Caco-2 (cell line): ENCODE measurements at regions not wholly inside any gene's neighbourhood (a gene's known extent, or its start where the extent isn't known, plus 50 kb on each side); places are given as distances from the start of the nearest gene placed in this dataset.
A peak's percentile ranks its signal among the peaks of the same experiment; 100 is the strongest.

ENCODE experiments used
- BruUV-seq: library from RNA; stranded (reverse); fragments of 400-500 nt; replicated peaks from 2 replicates; lab custom pipeline; 2021; lab: Mats Ljungman, UMichigan
- CTCF ChIA-PET: fragments of 300-600 bp; sonication (Branson Sonifier 250); formaldehyde crosslinking; loops from one replicate; lab custom pipeline; 2022; ENCODE audit warnings: antibody characterized with exemption; lab: Charles Lee
- POLR2A ChIA-PET: fragments of 300-600 bp; sonication (Branson Sonifier 250); formaldehyde crosslinking; loops from one replicate; lab custom pipeline; 2022; ENCODE audit warnings: antibody characterized with exemption; lab: Charles Lee
- DNase-seq, 2 experiments: peaks; one replicate each; pipeline versions ENCODE4 v3.0.0 to v3.0.0-alpha.2; 2020 to 2022
- H3K27me3 ChIP-seq: replicated peaks from 2 replicates; pipeline ENCODE4 v1.6.0; 2011; ENCODE audit warnings: low read length; ENCODE audit not compliant: control insufficient read depth, insufficient read depth
- H3K36me3 ChIP-seq: 2 replicates; pipeline ENCODE4 v1.5.1; 2011; ENCODE audit warnings: low read length; ENCODE audit not compliant: control insufficient read depth, insufficient read depth
- H3K4me1 ChIP-seq: fragments of 250-450 bp; sonication (Bioruptor Pico); 2 replicates; pipeline ENCODE4 v1.5.1; 2020; ENCODE audit warnings: mild to moderate bottlenecking
- H3K4me3 ChIP-seq: 2 replicates; pipeline ENCODE4 v1.5.1; 2011; ENCODE audit warnings: low read depth, mild to moderate bottlenecking, control low read depth, low read length
- H3K9me3 ChIP-seq: fragments of 250-450 bp; sonication (Bioruptor Pico); 2 replicates; pipeline ENCODE4 v1.5.1; 2020; ENCODE audit warnings: mild to moderate bottlenecking, moderate library complexity
- H3K27ac Mint-ChIP-seq: one replicate; pipeline ENCODE4 v1.8.0; 2022; ENCODE audit warnings: mixed read lengths; ENCODE audit not compliant: unreplicated experiment
- H3K27me3 Mint-ChIP-seq: one replicate; pipeline ENCODE4 v1.8.0; 2022; ENCODE audit warnings: mixed read lengths; ENCODE audit not compliant: insufficient read depth, unreplicated experiment
- H3K36me3 Mint-ChIP-seq: one replicate; pipeline ENCODE4 v1.8.0; 2022; ENCODE audit warnings: mild to moderate bottlenecking, mixed read lengths; ENCODE audit not compliant: insufficient read depth, unreplicated experiment
- H3K4me1 Mint-ChIP-seq: one replicate; pipeline ENCODE4 v1.8.0; 2022; ENCODE audit warnings: low read depth, mixed read lengths; ENCODE audit not compliant: unreplicated experiment
- H3K4me3 Mint-ChIP-seq: one replicate; pipeline ENCODE4 v1.8.0; 2022; ENCODE audit warnings: mild to moderate bottlenecking, moderate library complexity, mixed read lengths; ENCODE audit not compliant: unreplicated experiment
- H3K9me3 Mint-ChIP-seq: one replicate; pipeline ENCODE4 v1.8.0; 2022; ENCODE audit warnings: mixed read lengths; ENCODE audit not compliant: unreplicated experiment
- intact Hi-C: fragments of 100-400 bp; cut with micrococcal nuclease; formaldehyde crosslinking; loops from one replicate; pipeline ENCODE4 v1.10.0; 2022; ENCODE audit not compliant: unreplicated experiment
- TF ChIP-seq, protein P1 (sequence below), 2 experiments: fragments of 200-600 bp in 1 of 2; IDR thresholded peaks; 1 replicate in 1 of 2; 2 replicates in 1 of 2; pipeline versions ENCODE4 v1.5.1 to v1.8.0; 2011 to 2022; ENCODE audit warnings: antibody characterized with exemption in 1 of 2, control low read depth in 1 of 2, inconsistent platforms in 1 of 2, low read depth in 1 of 2, low read length in 1 of 2, mild to moderate bottlenecking in 1 of 2, moderate library complexity in 1 of 2; ENCODE audit not compliant: insufficient read depth in 1 of 2, severe bottlenecking in 1 of 2, unreplicated experiment in 1 of 2

- no peaks in the 10 kb centered on the region for H3K36me3 ChIP-seq
- no peak for DNase-seq
- Mint-ChIP-seq H3K4me1 (no peaks in the 10 kb centered on the region), H3K27ac (no peak overlapping the region), H3K4me3 (no peak overlapping the region), H3K36me3 (no peaks in the 10 kb centered on the region), H3K27me3 (peaks cover 5% of the 10 kb centered on the region), H3K9me3 (peaks cover 18% of the 10 kb centered on the region)
- peaks cover 5% of the 10 kb centered on the region for H3K9me3 ChIP-seq
- no peaks in the 10 kb centered on the region for H3K4me1 ChIP-seq
- no peaks in the 10 kb centered on the region for H3K27me3 ChIP-seq
- no peak overlapping the region for H3K4me3 ChIP-seq
- ChIA-PET POLR2A (no interaction called here), CTCF (no interaction called here)
- intact Hi-C loops: no loop called here
- TF ChIP-seq, protein P1, sequence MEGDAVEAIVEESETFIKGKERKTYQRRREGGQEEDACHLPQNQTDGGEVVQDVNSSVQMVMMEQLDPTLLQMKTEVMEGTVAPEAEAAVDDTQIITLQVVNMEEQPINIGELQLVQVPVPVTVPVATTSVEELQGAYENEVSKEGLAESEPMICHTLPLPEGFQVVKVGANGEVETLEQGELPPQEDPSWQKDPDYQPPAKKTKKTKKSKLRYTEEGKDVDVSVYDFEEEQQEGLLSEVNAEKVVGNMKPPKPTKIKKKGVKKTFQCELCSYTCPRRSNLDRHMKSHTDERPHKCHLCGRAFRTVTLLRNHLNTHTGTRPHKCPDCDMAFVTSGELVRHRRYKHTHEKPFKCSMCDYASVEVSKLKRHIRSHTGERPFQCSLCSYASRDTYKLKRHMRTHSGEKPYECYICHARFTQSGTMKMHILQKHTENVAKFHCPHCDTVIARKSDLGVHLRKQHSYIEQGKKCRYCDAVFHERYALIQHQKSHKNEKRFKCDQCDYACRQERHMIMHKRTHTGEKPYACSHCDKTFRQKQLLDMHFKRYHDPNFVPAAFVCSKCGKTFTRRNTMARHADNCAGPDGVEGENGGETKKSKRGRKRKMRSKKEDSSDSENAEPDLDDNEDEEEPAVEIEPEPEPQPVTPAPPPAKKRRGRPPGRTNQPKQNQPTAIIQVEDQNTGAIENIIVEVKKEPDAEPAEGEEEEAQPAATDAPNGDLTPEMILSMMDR (IDR thresholded peaks at IDR 0.05; ENCODE audit: insufficient read depth in 1 of 2, low read depth in 1 of 2, low read length in 1 of 2, severe bottlenecking in 1 of 2, unreplicated experiment in 1 of 2): no peak
- BruUV-seq: no TSS peak
These were observed 124.2 kb upstream of the B3GAT1 start for GRCh38 chr11:134536219-134536618.

GRCh38 chr11:134535029-134536025 lies 123.3 kb upstream of the B3GAT1 start:
- H3K27me3 ChIP-seq: no peaks in the 10 kb centered on the region
- DNase-seq: peak in 1 of 2 experiments; percentile 28
- H3K27ac Mint-ChIP-seq: no peak overlapping the region
- H3K4me1 ChIP-seq: no peaks in the 10 kb centered on the region
- H3K9me3 ChIP-seq: no peaks in the 10 kb centered on the region; the same call in 1 of the 2 replicates
- H3K27me3 Mint-ChIP-seq: peaks cover 9% of the 10 kb centered on the region
- no peaks in the 10 kb centered on the region for H3K36me3 Mint-ChIP-seq
- ChIA-PET CTCF (no interaction called here), POLR2A (no interaction called here)
- no peaks in the 10 kb centered on the region for H3K4me1 Mint-ChIP-seq
- H3K4me3 Mint-ChIP-seq: no peak overlapping the region
- no peaks in the 10 kb centered on the region for H3K36me3 ChIP-seq
- intact Hi-C loops: no loop called here
- BruUV-seq: no TSS peak
- H3K4me3 ChIP-seq: no peak overlapping the region
- TF ChIP-seq, protein P1 (IDR thresholded peaks at IDR 0.05; ENCODE audit: insufficient read depth in 1 of 2, low read depth in 1 of 2, low read length in 1 of 2, severe bottlenecking in 1 of 2, unreplicated experiment in 1 of 2): no peak
- H3K9me3 Mint-ChIP-seq: peaks cover 10% of the 10 kb centered on the region

DNA sequence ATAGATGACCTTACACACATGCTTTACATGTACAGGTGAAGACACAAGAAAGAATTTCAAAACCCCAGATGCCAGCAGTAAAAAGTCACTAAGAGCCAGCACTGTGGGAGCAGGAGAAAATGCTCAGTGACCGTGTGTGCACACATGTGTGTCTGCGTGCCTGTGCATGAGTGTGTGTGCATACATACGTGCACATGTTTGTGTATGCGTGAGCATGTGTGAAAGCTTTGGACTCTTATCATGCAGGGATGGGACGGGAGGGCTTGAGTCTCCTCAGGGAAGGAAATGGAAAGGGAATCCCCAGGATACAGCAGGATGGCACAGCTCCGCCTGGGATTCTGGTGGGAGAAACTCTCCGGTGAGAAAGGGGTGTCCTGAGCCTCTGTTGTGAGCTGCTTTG lies 121.5 kb upstream of the B3GAT1 start:
- DNase-seq: no peak
- Histone ChIP-seq H3K27me3 (no peaks in the 10 kb centered on the region), H3K4me1 (no peaks in the 10 kb centered on the region), H3K4me3 (no peak overlapping the region), H3K36me3 (no peaks in the 10 kb centered on the region), H3K9me3 (no peaks in the 10 kb centered on the region)
- ChIA-PET CTCF (interaction anchor here (1.5 kb wide), 1 partner anchor 46 kb away, joined by 6 read pairs; no protein-coding TSS in a partner anchor), POLR2A (no interaction called here)
- no peaks in the 10 kb centered on the region for H3K9me3 Mint-ChIP-seq
- no peak overlapping the region for H3K4me3 Mint-ChIP-seq
- H3K4me1 Mint-ChIP-seq: no peaks in the 10 kb centered on the region
- TF ChIP-seq, protein P1 (IDR thresholded peaks at IDR 0.05; ENCODE audit: insufficient read depth in 1 of 2, low read depth in 1 of 2, low read length in 1 of 2, severe bottlenecking in 1 of 2, unreplicated experiment in 1 of 2): no peak
- intact Hi-C loops: loop anchor here (2.0 kb wide), 1 partner anchor 45 kb away; no protein-coding TSS in a partner anchor
- no TSS peak for BruUV-seq
- peaks cover 9% of the 10 kb centered on the region for H3K27me3 Mint-ChIP-seq
- H3K27ac Mint-ChIP-seq: no peak overlapping the region
- no peaks in the 10 kb centered on the region for H3K36me3 Mint-ChIP-seq
